Muscle of leg (tissue), 3 donors: ENCODE measurements at regions not wholly inside any gene's neighbourhood (a gene's known extent, or its start where the extent isn't known, plus 50 kb on each side); places are given as distances from the start of the nearest gene placed in this dataset.

Experiments used
- DNase-seq: peaks from one replicate; pipeline ENCODE4 v3.0.0; 2013
- H3K27ac ChIP-seq: one replicate; pipeline ENCODE4 v1.5.1; 2013; ENCODE audit warnings: mild to moderate bottlenecking, low read length, control low read depth
- H3K27me3 ChIP-seq: one replicate; pipeline ENCODE4 v1.6.1; 2013; ENCODE audit warnings: low read length; ENCODE audit not compliant: control insufficient read depth, insufficient read depth
- H3K36me3 ChIP-seq: one replicate; pipeline ENCODE4 v1.6.1; 2013; ENCODE audit warnings: low read length; ENCODE audit not compliant: control insufficient read depth, insufficient read depth
- H3K4me1 ChIP-seq: one replicate; pipeline ENCODE4 v1.6.1; 2013; ENCODE audit warnings: low read length; ENCODE audit not compliant: control insufficient read depth, insufficient read depth
- H3K4me3 ChIP-seq: one replicate; pipeline ENCODE4 v1.5.1; 2013; ENCODE audit warnings: low read length, control low read depth
- H3K9me3 ChIP-seq: replicated peaks from 2 replicates; pipeline ENCODE4 v1.6.1; 2013; ENCODE audit warnings: low read depth, low read length; ENCODE audit not compliant: control insufficient read depth
- WGBS: methylation state at CpG from one replicate; pipeline ENCODE4 v1.1.5; 2013; ENCODE audit warnings: missing lambda C conversion rate; ENCODE audit not compliant: insufficient coverage; 5-methylcytosine and 5-hydroxymethylcytosine counted together

DNA sequence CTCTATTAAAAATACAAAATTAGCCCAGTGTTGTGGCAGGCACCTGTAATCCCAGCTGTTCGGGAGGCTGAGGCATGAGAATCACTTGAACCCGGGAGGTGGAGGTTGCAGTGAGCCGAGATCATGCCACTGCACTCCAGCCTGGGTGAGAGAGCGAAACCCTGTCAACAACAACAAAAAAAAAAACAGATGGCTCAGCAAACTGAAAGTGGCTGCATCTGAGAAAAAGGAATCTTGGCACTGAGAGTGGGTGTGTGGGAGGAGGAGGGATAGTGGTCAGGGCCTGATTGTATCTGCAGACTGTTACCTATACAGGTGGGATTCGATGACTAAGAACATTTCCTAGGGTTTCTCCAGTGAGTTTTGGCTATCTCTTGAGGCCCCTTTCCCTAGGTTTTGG, 122.2 kb upstream of the BARHL2 start:
- Histone ChIP-seq H3K27me3 (peaks cover 80% of the 10 kb centered on the region), H3K9me3 (no peaks in the 10 kb centered on the region), H3K36me3 (no peaks in the 10 kb centered on the region), H3K27ac (no peak overlapping the region), H3K4me1 (peaks cover 14% of the 10 kb centered on the region), H3K4me3 (no peak overlapping the region)
- no peak for DNase-seq
- no CpG with 5 or more reads among the region's 5 CpGs for WGBS

DNA sequence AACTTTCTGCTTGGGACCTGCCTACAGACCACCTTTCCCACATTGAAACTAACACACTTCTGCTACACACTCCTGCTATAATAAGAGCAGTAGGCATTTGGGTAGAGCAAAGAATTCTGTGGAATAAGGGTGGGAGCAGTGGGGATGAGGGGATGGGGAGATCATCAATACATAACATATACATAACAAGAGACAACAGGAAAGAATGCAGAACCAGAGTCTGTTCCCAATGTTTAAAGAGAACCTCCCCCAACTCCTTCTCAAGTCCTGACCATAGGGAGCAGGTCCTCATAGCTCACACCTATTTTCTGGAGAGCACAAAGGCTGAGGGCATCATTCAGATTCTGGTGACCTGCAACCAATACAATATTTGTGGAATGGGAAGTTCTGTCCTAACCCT, 121.6 kb upstream of the BARHL2 start:
- Histone ChIP-seq H3K36me3 (no peaks in the 10 kb centered on the region), H3K9me3 (no peaks in the 10 kb centered on the region), H3K4me3 (no peak overlapping the region), H3K27ac (no peak overlapping the region), H3K4me1 (peaks cover 14% of the 10 kb centered on the region), H3K27me3 (peaks cover 81% of the 10 kb centered on the region)
- DNase-seq: no peak

DNA sequence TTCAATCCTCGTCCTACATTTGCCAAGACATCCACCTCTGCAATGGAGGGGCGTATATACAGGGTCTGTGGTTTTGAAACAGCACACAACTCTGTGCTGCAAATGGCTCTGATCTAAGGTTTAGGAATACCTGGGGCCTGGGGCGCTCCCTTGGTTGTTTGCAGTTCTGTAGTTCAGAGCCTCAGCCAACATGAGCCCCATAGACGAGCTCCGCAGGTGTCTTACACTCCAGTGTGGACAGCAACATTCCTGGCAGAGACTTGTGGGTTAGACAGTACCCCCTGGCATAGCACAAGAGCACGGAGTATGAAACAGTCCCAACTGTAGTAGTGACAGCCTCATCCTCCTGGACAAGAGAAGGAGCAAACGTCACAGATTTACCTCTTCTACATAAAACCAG, 120.3 kb upstream of the BARHL2 start:
- H3K9me3 ChIP-seq: no peaks in the 10 kb centered on the region
- peaks cover 14% of the 10 kb centered on the region for H3K4me1 ChIP-seq
- H3K27ac ChIP-seq: no peak overlapping the region
- H3K27me3 ChIP-seq: peaks cover 88% of the 10 kb centered on the region
- no peak for DNase-seq
- H3K36me3 ChIP-seq: no peaks in the 10 kb centered on the region
- no peak overlapping the region for H3K4me3 ChIP-seq
- WGBS: 30% methylated on average over 4 of the region's 7 CpGs

DNA sequence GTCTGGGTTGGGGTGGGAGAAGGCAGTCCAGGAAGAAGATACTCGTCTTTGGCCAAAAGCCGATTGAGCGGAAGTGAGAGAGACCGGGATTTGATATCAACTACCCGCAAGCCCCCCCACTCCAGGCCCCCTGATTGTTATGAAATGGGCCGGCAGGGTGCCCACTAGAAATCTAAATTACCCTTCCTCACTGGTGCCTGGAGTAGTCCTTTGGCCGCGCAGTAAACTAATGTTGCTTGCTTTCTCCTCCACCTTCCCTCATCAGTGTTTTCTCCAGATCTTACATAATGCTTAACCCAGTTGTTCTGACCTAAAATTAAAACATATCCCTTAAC, 119.2 kb upstream of the BARHL2 start:
- peaks cover 14% of the 10 kb centered on the region for H3K4me1 ChIP-seq
- 9% methylated on average over 2 of the region's 8 CpGs for WGBS
- H3K36me3 ChIP-seq: no peaks in the 10 kb centered on the region
- no peak overlapping the region for H3K4me3 ChIP-seq
- no peak overlapping the region for H3K27ac ChIP-seq
- no peaks in the 10 kb centered on the region for H3K9me3 ChIP-seq
- peak; percentile 22 for DNase-seq
- peaks cover 87% of the 10 kb centered on the region for H3K27me3 ChIP-seq

DNA sequence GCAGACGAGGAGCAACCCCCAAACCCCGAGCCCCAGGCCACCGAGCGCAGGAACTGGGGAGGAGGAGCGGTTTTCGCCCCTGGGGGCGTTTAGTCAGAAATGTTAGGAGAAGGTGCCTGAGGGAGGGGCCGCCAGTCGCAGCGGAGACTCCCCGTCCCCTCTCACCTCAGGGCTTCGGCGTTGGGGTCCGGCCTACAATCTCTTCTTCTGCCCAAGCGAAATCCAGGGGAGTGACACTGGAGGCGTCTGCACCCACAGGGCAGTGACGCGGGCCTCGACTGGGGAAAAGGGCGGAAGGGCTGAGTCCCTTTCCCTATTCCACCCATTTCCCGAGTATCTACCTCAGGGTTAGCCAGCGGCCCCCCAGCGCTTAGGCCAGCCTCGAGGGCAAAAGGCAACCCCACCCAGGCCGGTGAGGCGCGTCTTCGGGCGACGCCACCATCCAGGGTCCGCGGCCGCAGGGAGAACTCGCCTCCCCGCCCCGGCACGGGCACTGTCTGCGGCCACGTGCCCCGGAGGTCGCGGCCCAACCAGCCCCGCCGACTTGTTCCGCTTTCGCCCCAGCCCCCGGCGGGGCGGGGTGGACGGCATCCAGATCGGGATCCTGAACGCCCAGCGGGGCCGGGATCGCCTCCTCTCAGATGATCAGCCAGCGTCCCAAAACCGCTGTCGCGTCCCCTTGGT, 118.7 kb upstream of the BARHL2 start:
- H3K4me1 ChIP-seq: peaks cover 14% of the 10 kb centered on the region
- no peak overlapping the region for H3K27ac ChIP-seq
- no peak for DNase-seq
- no peaks in the 10 kb centered on the region for H3K9me3 ChIP-seq
- H3K27me3 ChIP-seq: peaks cover 86% of the 10 kb centered on the region
- no peak overlapping the region for H3K4me3 ChIP-seq
- 2% methylated on average over 38 of the region's 59 CpGs for WGBS
- no peaks in the 10 kb centered on the region for H3K36me3 ChIP-seq

DNA sequence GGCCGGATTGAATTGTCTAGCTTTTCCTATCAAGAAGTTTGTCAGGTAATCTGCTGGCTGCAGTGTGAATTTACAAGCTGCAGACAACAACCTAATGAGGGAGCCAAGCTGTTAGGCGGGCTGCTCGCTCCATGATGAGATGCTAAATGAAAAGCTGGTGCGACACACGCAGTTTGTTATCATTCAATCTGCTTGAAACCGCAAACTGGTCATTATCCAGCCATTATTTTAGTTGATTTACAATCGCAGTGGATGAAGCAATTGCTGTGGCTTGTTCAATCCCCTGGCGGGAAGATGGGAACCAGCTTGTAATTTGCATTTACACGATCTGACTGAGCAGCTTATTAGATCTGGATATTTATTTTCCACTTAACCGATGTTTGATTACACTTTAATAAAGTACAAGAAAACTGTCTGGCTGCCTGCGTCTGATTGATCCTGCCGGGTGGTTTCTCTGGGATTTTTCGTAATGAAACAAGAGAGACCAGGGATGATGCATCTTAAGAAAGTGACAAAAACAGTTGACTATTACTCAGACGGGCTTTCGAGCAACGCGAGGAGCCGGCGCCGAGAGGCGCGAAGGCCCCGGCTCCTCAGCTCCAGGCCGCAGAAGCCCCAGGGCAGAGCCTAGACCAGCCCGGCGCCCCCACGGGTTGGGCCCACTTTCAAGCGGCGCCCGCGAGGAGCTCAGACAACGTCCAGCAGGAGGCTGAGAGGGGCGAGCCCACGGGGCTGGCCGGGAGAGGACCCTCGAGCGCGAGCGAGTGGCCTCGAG, 118.0 kb upstream of the BARHL2 start:
- Histone ChIP-seq H3K4me1 (peaks cover 14% of the 10 kb centered on the region), H3K27ac (no peak overlapping the region), H3K9me3 (no peaks in the 10 kb centered on the region), H3K36me3 (no peaks in the 10 kb centered on the region), H3K4me3 (no peak overlapping the region), H3K27me3 (peaks cover 82% of the 10 kb centered on the region)
- WGBS: 5% methylated on average over 35 of the region's 40 CpGs
- DNase-seq: peak; percentile 6

DNA sequence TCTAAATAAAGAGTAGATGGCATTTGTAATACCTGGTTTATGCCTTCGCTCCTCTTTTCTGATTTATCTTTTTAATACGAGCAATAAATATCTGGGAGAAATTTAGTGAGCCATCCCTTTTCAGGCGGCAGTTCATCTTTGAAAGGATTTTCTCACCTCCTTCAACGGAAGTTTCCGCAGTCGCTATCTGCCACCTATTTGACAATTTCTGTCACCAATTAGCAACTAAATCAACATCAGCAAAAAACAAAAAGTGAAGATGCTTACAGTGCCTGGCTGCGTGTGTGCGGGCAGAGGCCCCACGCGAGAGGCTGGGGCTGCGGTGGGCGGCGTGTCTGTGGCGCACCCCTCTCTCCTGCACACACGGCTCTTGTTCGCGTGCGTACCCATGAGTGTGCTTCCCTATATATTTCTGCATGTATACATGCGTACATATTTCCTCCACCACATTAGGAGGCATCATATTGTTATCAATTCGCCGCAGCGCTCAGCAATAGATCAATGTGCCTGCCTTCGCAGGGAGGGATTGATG, 117.3 kb upstream of the BARHL2 start:
- no peak overlapping the region for H3K4me3 ChIP-seq
- peaks cover 14% of the 10 kb centered on the region for H3K4me1 ChIP-seq
- no peak overlapping the region for H3K27ac ChIP-seq
- peaks cover 76% of the 10 kb centered on the region for H3K27me3 ChIP-seq
- H3K9me3 ChIP-seq: no peaks in the 10 kb centered on the region
- H3K36me3 ChIP-seq: no peaks in the 10 kb centered on the region
- 4% methylated on average over 14 of the region's 23 CpGs for WGBS
- no peak for DNase-seq

DNA sequence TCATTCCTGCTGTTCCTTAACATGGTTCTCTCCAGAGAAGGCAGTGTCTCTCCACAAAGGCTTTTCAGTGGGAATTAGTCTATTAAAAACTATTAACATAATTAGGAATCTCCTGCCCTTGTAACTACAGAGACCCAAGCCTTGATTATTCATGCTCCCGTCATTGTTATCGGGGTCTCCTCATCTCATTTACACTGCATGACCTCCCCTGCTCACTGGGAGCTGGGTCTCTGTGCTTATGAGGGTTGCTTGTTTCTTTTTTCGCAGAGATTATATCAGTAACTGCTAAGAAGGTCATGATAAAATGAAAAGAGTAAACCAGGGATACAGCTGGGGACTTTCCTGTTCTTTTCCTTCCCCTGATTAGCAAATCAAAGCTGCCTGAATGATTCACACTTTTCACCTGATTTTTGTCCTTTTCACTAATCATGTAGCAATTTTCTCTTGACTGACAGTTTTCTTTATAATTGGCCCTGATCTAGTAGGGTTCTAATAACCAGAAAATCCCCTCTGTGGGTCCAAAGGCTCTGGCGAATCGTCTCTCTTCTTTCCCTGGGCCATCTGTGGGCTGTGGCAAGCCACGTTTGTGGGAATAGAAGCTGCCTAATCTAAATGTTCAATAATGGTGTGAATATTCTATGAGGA, 116.5 kb upstream of the BARHL2 start:
- Histone ChIP-seq H3K36me3 (no peaks in the 10 kb centered on the region), H3K27me3 (peaks cover 68% of the 10 kb centered on the region), H3K4me3 (no peak overlapping the region), H3K27ac (no peak overlapping the region), H3K4me1 (peaks cover 14% of the 10 kb centered on the region), H3K9me3 (no peaks in the 10 kb centered on the region)
- no CpG with 5 or more reads among the region's 6 CpGs for WGBS
- no peak for DNase-seq

DNA sequence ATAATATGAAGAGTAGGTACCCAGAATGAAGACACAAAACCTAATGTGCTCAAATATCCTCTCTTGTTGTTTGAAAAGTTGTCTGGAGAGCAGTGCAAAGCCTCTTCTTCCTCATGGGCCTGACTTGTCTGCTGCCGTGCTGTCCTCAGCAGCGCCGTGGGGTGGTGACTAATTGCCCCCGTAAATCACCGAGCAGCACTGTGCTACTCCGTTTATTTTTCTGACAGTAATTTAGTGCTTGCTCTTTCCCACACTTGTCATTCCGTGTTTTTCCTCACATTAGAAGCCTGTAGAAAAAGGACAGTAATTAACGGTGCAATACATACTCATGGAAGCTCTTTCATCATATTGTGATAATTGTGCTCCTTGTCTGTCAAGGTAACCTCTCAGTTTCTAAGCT, 114.8 kb upstream of the BARHL2 start:
- no peak for DNase-seq
- 9% methylated on average over 6 of the region's 8 CpGs for WGBS
- peaks cover 57% of the 10 kb centered on the region for H3K27me3 ChIP-seq

DNA sequence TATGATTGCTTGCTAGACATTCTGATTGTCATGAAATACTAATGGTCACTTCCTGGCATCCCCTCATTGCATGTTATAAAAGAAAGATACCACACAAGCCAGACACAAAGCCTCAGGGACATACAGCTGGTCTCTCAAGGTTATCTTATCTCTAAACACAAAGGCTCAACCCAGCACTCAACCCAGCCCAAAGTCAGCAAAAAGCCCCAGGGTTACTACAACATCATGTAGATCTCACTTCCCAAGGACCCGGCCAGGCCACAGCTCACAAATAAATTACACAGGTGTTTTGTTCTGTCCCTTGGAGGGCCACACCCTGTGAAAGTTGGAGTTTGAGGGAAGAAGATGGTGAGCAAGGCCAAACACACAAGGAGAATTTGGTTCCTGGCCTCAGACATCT, 109.7 kb upstream of the BARHL2 start:
- no peaks in the 10 kb centered on the region for H3K4me1 ChIP-seq
- no peak overlapping the region for H3K4me3 ChIP-seq
- peaks cover 18% of the 10 kb centered on the region for H3K27me3 ChIP-seq
- H3K9me3 ChIP-seq: no peaks in the 10 kb centered on the region
- no CpG with 5 or more reads among the region's 1 CpG for WGBS
- H3K27ac ChIP-seq: no peak overlapping the region
- no peak for DNase-seq
- H3K36me3 ChIP-seq: no peaks in the 10 kb centered on the region

More for the DNA sequence above, 114.8 kb upstream of the BARHL2 start:
- Histone ChIP-seq H3K4me3 (no peak overlapping the region), H3K36me3 (no peaks in the 10 kb centered on the region), H3K27ac (no peak overlapping the region), H3K4me1 (peaks cover 14% of the 10 kb centered on the region), H3K9me3 (no peaks in the 10 kb centered on the region)
